Colon (tissue), 2 donors: ENCODE measurements at regions not wholly inside any gene's neighbourhood (a gene's known extent, or its start where the extent isn't known, plus 50 kb on each side); places are given as distances from the start of the nearest gene placed in this dataset.
A peak's percentile ranks its signal among the peaks of the same experiment; 100 is the strongest.
"Not testable (repeated sequence)": the region's sequence is repeated elsewhere in the genome, so short reads cannot be mapped to it uniquely, and the experiment has no call there.

ENCODE experiments used
- FAIRE-seq: peaks from 2 replicates; lab custom pipeline; 2012; peaks lifted over from hg19 to GRCh38; lab: Jason Lieb, UNC
- donor health status: control.
- donor health status: control.

DNA sequence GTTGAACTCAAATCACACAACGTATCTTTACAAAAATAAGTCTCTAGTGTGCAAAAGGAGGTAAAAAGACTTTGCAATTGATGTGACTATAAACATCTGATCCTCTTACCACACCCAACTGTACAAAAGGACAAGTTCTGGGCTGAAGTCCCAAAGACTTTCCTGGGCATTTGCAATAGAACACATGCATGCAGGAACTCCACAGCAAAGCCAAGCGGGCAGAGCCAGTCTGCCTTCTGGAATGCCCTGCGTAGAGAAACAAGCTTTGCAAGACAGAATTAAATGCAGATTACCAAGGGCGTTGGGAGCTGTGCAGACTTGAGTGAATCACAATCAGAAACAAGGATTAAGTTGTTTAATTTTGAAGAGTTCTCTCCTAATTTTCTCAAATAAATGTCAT is 208.4 kb upstream of the ZNF521 start:
- no peak for FAIRE-seq

DNA sequence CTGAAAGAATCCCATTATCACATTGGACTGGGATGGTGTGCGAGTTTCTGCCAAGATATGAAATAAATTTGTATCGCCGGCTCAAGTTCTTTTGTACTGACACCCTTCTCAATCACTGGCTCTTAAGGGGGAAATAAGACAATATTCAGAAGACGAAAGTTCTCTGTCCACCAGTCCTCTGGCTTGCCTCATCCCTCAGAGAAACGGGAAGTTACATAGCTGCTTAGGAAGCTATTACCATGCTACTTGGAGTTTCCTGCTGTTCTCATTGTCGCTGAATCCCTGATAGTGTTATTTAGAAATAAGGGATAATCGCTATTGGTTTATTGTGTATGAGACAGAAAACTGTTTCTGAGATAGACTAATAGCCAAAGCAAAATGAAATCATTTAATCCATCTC is 205.0 kb upstream of the ZNF521 start:
- FAIRE-seq, result no peak

DNA sequence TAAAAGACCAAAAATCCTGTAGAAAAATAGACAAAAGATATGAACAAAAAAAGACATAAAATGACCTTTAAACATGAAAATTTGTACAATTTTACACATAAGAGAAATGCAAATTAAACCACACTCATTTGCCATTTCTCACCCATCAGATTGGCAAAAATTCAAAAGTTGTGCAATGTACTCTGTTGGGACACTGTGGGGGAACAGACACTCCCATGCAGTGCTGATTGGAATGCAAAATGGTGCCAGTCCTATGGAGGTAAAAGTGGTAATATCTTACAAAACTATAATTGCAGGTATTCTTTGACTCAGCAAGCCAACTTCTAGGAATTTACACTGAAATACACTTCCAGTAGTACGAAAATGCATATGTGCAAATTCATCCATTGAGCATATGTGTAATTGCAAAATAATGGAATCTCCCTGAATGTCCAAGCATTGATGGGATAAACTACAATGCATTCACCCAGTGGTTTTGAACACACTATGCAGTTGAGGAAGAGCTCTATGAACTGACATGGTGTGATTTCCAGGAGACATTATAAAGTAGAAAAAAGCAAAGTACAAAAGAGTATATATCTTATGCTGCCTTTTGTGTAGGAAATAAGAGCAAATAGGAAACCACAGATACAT is 201.8 kb upstream of the ZNF521 start:
- FAIRE-seq, result no peak

DNA sequence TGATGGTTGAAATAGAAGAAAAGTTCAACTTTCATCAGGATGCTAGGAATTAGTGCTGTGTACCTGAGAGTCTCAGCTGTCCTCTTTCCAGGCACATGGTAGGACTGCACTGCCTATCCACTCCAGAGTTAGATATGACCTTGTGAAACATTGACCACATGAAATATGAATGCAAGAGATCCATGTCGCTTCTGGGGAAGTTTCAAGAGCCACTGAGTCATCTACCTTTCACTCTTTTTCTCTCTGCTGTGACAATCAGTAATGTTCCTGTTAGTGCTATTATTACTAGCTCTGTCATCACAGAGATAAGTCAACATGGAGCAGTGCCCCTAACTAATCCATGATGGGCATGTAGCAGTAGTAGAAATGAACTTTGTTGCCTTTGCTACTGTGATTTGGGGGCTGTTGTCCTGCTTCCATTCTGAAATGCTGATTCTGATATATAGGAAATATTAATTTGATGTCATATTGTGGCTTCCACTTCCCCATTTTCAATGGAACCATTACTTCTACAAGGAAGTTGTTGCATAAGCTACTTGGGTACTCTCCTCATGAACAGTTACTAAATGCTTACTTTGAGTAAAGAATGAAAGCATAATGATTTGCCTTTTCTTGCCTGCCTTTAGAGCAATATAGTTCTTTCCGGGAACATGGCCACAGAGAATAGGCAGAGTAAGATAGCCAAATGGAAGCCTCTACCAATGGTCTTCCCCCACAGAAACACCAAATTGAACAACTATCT is 192.8 kb upstream of the ZNF521 start:
- no peak for FAIRE-seq

DNA sequence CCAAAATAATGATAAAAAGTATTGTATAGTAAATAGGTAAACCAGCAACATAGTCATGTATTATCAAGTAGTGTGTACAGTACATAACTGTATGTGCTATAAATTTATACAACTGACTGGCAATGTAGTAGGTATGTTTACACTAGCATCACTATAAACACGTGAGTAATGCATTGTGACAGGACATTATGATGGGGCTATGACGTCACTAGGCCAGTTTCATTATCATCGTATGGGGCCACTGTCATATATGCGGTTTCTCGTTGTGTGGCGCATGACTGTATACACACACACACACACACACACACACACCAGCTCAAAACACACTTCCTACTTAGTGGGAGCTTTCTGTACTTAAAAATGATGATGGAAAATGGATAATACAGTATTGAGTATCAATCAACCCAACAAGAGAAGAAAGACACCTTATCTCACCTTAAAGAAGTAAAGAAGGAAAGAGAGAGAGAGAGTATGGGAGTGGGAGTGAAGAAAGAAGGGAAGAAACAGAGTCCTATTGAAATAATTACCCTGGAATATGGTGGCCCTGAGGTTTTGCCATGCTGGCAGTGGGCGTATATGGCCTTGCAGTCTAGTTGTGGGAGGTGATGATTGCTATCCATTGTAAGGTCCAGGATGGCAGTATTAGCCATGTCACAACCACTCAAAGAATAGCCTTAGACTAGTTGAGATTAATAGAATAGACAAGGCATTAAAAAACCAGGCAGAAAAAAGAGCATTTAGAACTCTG is 186.4 kb upstream of the ZNF521 start:
- no peak for FAIRE-seq

DNA sequence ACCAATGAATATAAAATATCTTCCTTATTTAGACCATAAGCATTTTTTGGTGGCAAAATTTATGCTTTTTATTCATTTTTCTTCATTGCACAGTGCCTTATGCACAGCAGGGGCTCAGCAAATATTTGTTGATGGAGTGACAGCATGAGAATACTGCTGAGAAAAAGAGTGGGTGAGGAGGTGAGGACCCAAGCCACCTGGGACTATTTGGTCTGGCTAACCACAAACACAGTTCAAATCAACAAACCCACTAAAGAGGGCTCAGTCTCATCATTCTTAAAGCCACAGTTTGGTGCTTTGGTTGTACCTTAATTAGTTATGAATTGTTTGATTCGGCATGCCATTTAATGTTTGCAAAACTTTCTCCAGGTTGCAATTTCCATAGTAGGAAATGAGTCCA is 183.5 kb upstream of the ZNF521 start:
- no peak for FAIRE-seq

DNA sequence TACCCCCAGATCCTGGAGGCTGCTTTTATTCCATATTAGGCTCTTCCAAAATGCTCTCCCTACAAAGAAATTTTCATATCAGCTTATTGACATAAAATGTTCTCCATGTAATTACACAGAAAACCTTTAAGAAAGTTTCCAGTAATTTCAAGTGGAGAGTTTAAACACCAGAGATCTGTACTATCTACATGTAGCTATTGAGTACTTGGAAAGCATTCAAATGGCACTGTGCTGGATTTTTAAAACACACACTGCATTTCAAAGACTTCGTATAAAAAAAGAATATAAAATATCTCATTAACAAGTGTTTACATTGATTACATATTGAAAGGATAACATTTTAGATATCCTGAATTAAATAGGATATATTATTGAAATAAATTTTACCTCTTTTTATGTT is 182.4 kb upstream of the ZNF521 start:
- FAIRE-seq, result no peak

DNA sequence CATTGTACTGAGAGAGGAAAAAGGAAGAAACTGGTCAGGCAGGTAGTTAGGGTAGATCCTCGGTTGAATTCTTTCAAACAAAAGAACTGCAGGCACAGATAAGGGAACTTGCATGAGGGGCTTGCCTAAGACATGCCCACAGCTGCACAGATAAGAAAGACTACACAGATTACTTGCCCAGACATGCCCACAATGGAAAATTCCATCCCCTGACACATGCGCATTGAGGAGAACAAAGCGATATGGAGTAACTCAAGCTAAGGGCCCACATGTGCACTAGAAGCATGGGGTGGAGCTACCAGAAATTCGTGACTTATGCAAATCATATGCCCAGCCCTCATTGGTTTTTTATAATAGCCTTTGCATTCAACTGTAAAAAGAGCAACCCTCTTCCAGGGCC is 181.3 kb upstream of the ZNF521 start:
- FAIRE-seq, result no peak

DNA sequence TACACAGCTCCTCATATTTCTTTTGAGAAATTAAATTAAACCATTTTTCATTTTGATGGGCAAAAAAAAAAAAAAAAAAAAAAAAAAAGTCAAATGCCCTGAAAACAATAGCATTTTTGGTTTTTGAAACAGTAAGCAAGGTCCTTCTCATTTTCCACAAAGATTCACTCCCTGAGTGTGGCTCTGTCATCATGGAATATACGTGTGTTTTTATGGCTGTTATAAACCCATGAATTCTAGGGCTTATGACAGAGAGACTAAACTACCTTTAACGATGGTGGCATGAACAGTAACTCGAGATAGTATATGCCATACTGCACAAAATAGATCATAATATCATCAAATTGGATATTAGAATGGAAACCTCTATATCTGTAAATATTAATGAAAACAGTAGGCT is 179.2 kb upstream of the ZNF521 start:
- no peak for FAIRE-seq

DNA sequence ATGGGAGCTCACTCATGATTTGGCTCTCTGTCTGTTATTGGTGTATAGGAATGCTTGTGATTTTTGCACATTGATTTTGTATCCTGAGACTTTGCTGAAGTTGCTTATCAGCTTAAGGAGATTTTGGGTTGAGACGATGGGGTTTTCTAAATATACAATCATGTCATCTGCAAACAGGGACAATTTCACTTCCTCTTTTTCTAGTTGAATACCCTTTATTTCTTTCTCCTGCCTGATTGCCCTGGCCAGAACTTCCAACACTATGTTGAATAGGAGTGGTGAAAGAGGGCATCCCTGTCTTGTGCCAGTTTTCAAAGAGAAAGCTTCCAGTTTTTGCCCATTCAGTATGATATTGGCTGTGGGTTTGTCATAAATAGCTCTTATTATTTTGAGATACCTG is 173.8 kb upstream of the ZNF521 start:
- FAIRE-seq, result not testable (repeated sequence)

DNA sequence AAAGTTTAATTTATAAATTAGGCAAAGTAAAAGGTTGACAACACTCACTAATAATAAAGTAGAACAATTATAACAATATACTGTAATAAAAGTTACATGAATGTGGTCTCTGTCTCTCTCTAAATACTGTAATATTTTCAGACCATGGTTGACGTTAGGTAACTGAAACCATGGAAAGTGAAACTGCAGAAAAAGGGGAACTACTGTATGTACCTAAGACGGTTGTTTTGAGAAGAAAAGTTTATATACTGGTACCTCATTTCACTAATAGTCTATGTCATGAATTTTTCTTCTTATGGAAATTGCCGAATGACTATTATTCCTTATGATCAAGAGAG is 166.7 kb upstream of the ZNF521 start:
- FAIRE-seq, result peak; percentile 53

DNA sequence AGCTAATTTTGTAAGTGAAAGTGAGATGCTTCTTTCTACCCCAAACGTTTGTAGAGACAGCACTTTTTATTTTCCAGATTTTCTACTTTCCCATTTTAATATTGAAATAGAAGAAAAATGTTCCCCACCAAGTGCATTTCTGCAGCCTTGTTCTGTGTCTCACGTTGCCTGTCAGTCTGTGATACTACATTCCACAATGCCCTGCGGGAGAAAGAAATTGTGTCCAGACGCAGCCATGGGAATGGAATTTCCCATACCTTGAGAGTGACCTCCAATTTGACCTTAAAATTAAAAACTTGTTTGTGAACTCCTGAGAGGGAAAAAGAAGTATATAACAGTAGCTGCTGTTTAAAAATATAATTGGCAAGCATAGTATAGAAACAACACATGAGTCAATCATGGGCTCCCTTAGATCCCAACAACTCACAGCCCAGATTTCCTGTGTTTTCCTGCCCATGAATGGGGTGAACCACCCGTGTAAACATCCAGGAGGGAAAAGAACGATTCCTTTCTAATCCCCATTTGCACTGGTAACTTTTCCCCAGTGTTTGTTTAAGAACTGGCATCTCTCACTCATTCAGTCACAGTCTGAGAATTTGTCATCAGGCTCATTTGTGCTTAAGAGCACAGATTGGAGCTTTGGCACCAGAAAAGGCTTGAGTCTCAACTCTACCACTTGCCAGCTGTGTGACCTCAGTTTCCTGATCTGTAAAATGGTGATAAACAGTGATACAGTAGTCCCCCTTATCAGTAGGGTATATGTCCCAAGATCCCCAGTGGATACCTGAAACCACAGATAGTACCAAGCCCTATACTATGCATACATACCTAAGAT is 166.1 kb upstream of the ZNF521 start:
- FAIRE-seq, result no peak

DNA sequence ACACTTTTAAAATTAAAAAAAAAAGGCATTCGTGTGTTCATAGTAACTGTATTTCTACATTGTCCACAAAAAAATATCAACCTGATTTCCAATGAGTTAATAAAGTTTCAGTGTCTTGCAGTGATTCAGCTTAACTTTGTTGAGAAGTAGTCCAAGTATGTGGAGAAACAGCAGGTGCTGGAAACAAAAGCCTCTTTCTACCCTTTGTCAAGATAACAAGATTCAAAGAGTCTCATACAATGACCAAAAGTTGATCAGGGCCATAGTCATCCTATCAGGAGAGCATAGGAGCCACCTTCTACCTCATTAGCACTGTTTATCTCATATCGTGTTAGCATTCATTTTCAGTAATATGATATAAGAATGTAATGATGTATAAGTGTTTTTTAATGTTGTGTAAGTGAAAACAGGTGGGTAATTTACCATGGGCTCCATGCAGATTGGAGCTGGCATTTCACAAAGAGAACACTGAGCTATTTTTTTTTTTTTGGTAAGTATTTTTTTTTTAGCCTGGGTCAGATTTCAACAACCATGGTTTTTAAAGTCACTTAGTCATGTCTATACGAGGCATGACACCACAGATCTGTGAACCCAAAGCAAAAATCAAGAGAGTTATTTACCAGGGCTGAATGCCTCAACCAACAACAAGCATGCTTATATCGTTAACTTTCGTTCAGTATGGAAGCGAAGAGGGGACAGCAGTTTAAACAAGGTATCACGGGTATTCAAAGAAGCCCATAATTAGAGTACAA is 165.0 kb upstream of the ZNF521 start:
- FAIRE-seq, result no peak

DNA sequence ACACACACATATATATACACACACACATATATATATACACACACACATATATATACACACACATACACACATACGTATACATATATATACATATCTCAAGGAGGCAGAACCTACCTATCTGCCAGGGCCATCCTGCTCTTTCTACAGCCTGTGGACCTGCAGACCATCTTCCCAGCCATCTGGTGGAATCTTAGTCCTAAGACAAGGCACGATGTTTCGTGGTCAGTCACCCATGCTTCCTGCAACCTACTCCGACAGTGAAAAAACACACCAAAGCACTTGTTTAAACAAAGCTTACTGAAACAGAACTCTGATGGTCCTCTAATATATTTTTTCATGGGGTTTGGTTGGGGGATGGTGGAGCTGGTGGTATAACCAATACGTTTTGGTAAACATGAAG is 164.2 kb upstream of the ZNF521 start:
- no peak for FAIRE-seq

DNA sequence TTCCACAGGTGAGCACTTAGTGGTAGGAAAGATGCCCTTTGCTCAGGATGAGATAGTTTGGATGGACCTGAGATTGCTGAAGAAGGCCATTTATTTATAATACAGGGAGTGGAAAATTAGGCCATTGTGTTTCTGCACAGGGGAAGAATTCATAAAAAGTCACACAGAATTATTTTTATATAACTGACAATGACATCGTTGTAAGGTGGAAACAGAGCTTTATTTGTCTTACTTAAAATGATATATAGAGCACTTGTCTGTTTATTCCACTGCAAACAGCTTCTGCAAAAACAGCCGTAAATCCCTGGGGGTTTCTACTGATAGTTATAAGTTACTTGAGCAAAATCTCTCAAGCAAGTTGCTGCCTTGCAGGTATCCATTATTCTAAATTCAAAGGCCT is 158.1 kb upstream of the ZNF521 start:
- FAIRE-seq, result no peak

DNA sequence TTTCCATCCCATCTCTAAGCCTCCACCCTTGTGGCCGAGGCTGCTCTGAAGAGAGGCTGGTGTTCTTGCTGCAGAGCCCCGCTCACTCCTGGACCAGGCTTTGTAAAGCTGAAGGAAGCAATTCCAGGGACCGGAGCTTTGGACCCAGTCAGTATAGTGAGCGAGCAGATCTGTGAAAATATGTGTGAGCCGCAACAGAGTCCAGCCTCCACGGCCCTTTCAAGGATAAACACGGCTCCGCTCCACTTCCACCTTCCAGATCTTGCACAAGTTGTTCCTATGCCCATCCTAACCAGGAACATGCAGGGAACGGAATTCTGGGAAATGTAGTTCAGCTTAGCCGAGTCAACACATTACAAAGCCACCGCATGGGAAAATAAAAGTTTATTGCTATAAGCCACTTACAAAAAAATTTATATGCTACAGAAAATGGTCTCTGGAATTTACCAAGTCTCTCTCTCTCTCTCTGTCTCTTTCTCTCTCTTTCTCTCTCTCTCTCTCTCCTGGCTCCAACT is 151.7 kb upstream of the ZNF521 start:
- no peak for FAIRE-seq

DNA sequence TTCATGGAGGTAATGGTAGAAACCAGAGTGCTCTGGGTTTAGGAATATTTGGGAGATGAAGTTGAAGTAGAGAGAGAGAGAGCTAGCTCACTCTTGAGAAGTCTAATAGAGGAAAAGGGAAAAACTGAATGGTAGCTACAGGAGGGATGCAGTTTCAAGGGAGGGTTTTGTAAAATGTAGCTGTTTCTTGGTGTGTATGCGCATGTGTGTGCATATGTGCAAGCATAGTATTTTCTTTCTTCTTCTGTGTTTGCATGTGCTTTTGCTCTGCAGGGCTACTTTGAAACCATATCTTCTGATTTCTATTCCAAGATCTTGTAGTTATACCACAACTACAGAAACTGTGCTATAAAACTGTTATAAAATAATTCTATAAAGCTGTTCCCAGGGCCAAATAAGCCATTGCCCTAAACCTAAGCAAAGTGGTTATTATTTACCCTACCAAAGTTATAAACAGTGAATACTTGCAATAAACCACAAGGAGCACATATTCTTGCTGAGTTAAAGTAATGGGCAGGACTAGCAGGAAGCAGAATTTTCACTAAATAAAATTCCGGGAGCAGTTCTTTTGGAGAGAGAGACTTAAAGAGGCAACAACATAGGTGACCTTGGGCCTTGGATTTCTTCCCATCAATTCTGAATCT is 145.3 kb upstream of the ZNF521 start:
- no peak for FAIRE-seq

DNA sequence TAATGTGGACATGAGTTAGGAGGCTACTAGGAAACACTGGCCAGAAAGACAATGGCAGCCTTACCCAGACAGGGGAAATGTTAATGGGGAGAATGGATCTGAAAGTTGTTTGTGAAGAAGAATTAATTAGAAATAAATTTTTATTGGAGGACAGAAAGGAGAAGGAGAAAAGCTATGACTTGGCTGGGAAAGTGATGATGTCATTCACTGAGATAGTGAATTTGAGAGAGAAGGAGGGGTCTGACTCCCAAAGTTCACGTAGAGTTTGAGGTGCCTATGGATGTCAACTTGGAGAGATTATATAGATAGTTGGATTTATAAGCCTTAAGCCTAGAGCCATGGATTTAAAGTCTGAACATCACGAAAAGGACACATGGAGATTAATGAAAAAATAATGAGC is 144.6 kb upstream of the ZNF521 start:
- FAIRE-seq, result no peak

DNA sequence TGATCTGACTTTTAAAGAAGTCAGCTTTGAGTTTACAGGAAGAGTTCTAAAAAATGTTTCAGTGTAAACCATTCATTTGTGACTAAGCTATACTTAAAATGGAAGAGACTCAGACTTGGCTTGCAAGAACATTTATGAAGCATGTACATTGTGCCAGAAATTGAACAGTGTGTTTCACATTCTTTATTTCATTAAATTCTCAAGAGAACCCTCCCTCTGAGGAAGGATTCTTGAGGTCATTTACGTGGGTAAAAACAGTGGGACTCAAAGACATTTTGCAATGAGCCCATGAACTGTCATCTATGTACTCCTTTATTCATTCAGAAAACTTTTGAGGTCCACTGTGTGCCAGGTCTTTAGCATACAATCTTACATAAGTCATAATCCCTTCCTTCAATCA is 143.6 kb upstream of the ZNF521 start:
- FAIRE-seq, result no peak

DNA sequence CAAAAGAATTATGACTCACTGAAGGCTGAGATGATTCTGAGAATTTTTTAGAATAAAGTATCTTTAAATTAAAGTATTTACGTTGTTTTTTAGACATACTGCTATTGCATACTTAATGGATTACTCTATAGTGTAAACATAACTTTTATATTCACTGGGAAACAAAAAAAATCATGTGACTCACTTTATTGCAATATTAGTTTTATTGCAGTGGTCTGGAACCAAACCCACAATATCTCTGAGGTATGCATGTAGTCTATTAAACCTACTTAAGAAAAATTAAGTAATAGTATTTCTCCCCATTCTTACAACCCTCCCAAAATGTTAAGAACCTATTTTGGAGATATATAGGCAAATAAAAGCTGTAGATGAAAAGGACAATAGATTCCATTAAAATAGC is 142.9 kb upstream of the ZNF521 start:
- FAIRE-seq, result no peak

DNA sequence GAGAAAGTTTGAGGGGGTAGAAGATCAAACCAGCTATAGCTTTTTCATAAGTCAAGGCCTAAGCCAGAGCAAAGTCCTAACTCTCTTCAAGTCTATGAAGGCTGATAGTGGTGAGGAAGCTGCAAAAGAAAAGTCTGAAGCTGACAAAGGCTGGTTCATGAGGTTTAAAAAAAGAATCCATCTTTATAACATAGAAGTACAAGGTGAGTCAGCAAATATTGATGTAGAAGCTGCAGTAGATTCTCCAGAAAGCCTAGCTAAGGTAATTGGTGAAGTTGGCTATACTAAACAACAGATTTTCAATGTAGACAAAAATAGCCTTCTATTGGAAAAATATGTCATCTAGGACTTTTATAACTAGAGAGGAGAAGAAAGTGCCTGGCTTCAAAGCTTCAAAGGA is 141.4 kb upstream of the ZNF521 start:
- FAIRE-seq, result no peak
